Fibroblast of lung (primary cell): ENCODE measurements at regions not wholly inside any gene's neighbourhood (a gene's known extent, or its start where the extent isn't known, plus 50 kb on each side); places are given as distances from the start of the nearest gene placed in this dataset.

Experiments used
- DNase-seq, 2 donors: peaks; one replicate each; pipeline versions ENCODE4 v3.0.0 to v3.0.0-alpha.2; 2010; ENCODE audit warnings: low read depth in 2 of 2
- H2AFZ ChIP-seq: 2 replicates; pipeline ENCODE4 v1.5.1; 2012; ENCODE audit warnings: low read length, control low read depth, inconsistent platforms
- H3K27ac ChIP-seq: 2 replicates; pipeline ENCODE4 v1.5.1; 2011; ENCODE audit warnings: low read length, control low read depth; ENCODE audit not compliant: insufficient read depth
- H3K27me3 ChIP-seq: 2 replicates; pipeline ENCODE4 v1.5.1; 2011; ENCODE audit warnings: mild to moderate bottlenecking, low read length; ENCODE audit not compliant: control insufficient read depth, insufficient read depth
- H3K36me3 ChIP-seq: 2 replicates; pipeline ENCODE4 v1.5.1; 2011; ENCODE audit warnings: low read length; ENCODE audit not compliant: control insufficient read depth, insufficient read depth
- H3K4me1 ChIP-seq: 2 replicates; pipeline ENCODE4 v1.5.1; 2011; ENCODE audit warnings: low read length; ENCODE audit not compliant: control insufficient read depth, insufficient read depth; ENCODE audit errors: extremely low read depth
- H3K4me2 ChIP-seq: 2 replicates; pipeline ENCODE4 v1.5.1; 2011; ENCODE audit warnings: low read length, control low read depth; ENCODE audit not compliant: insufficient read depth; ENCODE audit errors: extremely low read depth
- H3K4me3 ChIP-seq, 4 experiments: fragments of 200-600 bp in 1 of 4; sonication (generic) in 1 of 4; replicated peaks in 1 of 4; 2 replicates each; pipeline ENCODE4 v1.5.1; 2011 to 2016; ENCODE audit warnings: low read length in 4 of 4, low read depth in 3 of 4, mild to moderate bottlenecking in 3 of 4, control low read depth in 2 of 4, inconsistent platforms in 1 of 4, mixed read lengths in 1 of 4; ENCODE audit not compliant: insufficient read depth in 1 of 4; ENCODE audit errors: control extremely low read depth in 1 of 4
- H3K79me2 ChIP-seq: 2 replicates; pipeline ENCODE4 v1.5.1; 2012; ENCODE audit warnings: mild to moderate bottlenecking, low read length, inconsistent platforms; ENCODE audit not compliant: control insufficient read depth, insufficient read depth
- H3K9ac ChIP-seq: 2 replicates; pipeline ENCODE4 v1.5.1; 2011; ENCODE audit warnings: mild to moderate bottlenecking, low read length, control low read depth; ENCODE audit not compliant: insufficient read depth
- H3K9me3 ChIP-seq: 2 replicates; pipeline ENCODE4 v1.5.1; 2012; ENCODE audit warnings: low read depth, low read length; ENCODE audit not compliant: control insufficient read depth, insufficient read depth
- H4K20me1 ChIP-seq: 2 replicates; pipeline ENCODE4 v1.5.1; 2011; ENCODE audit warnings: low read length; ENCODE audit not compliant: control insufficient read depth, insufficient read depth; ENCODE audit errors: extremely low read depth
- CTCF ChIP-seq, 2 donors: IDR thresholded peaks in 1 of 2; conservative IDR thresholded peaks in 1 of 2; 1 replicate in 1 of 2; 2 replicates in 1 of 2; pipeline ENCODE4 v1.5.1; 2011 to 2012; ENCODE audit warnings: low read length in 2 of 2, control low read depth in 1 of 2, inconsistent platforms in 1 of 2, low read depth in 1 of 2, mild to moderate bottlenecking in 1 of 2
- EZH2 ChIP-seq: IDR thresholded peaks from 2 replicates; pipeline ENCODE4 v1.5.1; 2012; ENCODE audit warnings: low read length, control low read depth, mild to moderate bottlenecking; ENCODE audit errors: missing control alignments

DNA sequence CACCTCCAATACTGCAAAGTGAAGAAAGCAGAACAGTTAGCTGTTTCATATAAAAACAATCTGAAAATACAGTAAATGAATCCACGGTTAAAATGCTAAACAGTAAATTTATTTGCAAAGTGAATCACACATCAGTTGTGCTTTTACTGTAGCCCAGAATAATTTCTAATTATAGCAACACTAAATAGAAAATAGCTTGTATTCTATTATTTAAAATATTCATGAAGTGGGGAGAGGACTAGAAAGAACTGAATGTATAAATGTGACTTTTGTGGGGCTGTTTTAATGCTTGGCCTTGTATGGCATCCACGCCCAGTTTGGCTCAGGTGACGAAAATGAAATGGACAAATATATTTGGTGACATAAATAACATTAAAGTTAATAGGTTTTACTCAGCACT lies 148.2 kb downstream of the ATP23 start:
- H3K36me3 ChIP-seq = no peaks in the 10 kb centered on the region

GRCh38 chr12:58090685-58091084 lies 149.3 kb downstream of the ATP23 start:
- Histone ChIP-seq H3K79me2 (no peaks in the 10 kb centered on the region), H3K27me3 (no peaks in the 10 kb centered on the region), H3K4me2 (no peak overlapping the region), H3K9me3 (no peaks in the 10 kb centered on the region), H3K4me3 (no peak overlapping the region), H4K20me1 (no peaks in the 10 kb centered on the region), H3K9ac (no peak overlapping the region), H2AFZ (no peak overlapping the region), H3K36me3 (no peaks in the 10 kb centered on the region), H3K4me1 (no peaks in the 10 kb centered on the region), H3K27ac (no peak overlapping the region)
- DNase-seq = no peak
- TF ChIP-seq EZH2 = no peak

More for the DNA sequence above, 148.2 kb downstream of the ATP23 start:
- Histone ChIP-seq H3K9ac (no peak overlapping the region), H3K4me3 (no peak overlapping the region), H3K9me3 (no peaks in the 10 kb centered on the region), H2AFZ (no peak overlapping the region), H3K27me3 (no peaks in the 10 kb centered on the region), H3K4me1 (no peaks in the 10 kb centered on the region), H3K79me2 (no peaks in the 10 kb centered on the region), H3K27ac (no peak overlapping the region), H3K4me2 (no peak overlapping the region), H4K20me1 (no peaks in the 10 kb centered on the region)
- no peak for DNase-seq
- TF ChIP-seq CTCF (conservative IDR thresholded peaks at IDR 0.05 in 1 of 2, IDR thresholded peaks at IDR 0.05 in 1 of 2; ENCODE audit: low read depth in 1 of 2, low read length in 2 of 2) (no peak), EZH2 (no peak)

GRCh38 chr12:58095002-58095401 lies 153.6 kb downstream of the ATP23 start:
- H3K27me3 ChIP-seq = no peaks in the 10 kb centered on the region

More at GRCh38 chr12:58095002-58095401, 153.6 kb downstream of the ATP23 start:
- H3K36me3 ChIP-seq = no peaks in the 10 kb centered on the region
- H3K4me2 ChIP-seq = no peak overlapping the region
- no peak for DNase-seq
- no peaks in the 10 kb centered on the region for H3K4me1 ChIP-seq
- no peaks in the 10 kb centered on the region for H3K79me2 ChIP-seq
- H4K20me1 ChIP-seq = no peaks in the 10 kb centered on the region
- no peak overlapping the region for H3K4me3 ChIP-seq
- H3K27ac ChIP-seq = no peak overlapping the region
- TF ChIP-seq CTCF (conservative IDR thresholded peaks at IDR 0.05 in 1 of 2, IDR thresholded peaks at IDR 0.05 in 1 of 2; ENCODE audit: low read depth in 1 of 2, low read length in 2 of 2) = no peak
- TF ChIP-seq EZH2 = no peak
- H2AFZ ChIP-seq = no peak overlapping the region
- H3K9me3 ChIP-seq = no peaks in the 10 kb centered on the region
- no peak overlapping the region for H3K9ac ChIP-seq
